H1 (cell line): ENCODE measurements at regions not wholly inside any gene's neighbourhood (a gene's known extent, or its start where the extent isn't known, plus 50 kb on each side); places are given as distances from the start of the nearest gene placed in this dataset.

Source experiments
- CTCF ChIA-PET: fragments of 300-600 bp; sonication (Branson Sonifier 250); formaldehyde crosslinking; loops from one replicate; lab custom pipeline; 2021; ENCODE audit not compliant: partially characterized antibody; lab: Charles Lee
- POLR2A ChIA-PET: fragments of 300-600 bp; sonication (Branson Sonifier 250); formaldehyde crosslinking; loops from one replicate; lab custom pipeline; 2021; ENCODE audit warnings: inconsistent platforms; ENCODE audit not compliant: partially characterized antibody; lab: Charles Lee
- DNase-seq, 2 experiments: peaks; one replicate each; pipeline versions ENCODE4 v3.0.0 to v3.0.0-alpha.2; 2010 to 2022; ENCODE audit warnings: low spot score in 2 of 2, low read depth in 1 of 2, mixed read lengths in 1 of 2
- FAIRE-seq: peaks from 2 replicates; lab custom pipeline; 2011; peaks lifted over from hg19 to GRCh38; lab: Jason Lieb, UNC
- H2AFZ ChIP-seq: 2 replicates; pipeline ENCODE4 v1.8.1; 2012; ENCODE audit warnings: low read length, inconsistent platforms
- H2AK5ac ChIP-seq: 2 replicates; pipeline ENCODE4 v1.6.1; 2013; ENCODE audit warnings: low read depth, low read length
- H2BK120ac ChIP-seq: replicated peaks from 2 replicates; pipeline ENCODE3; 2013; ENCODE audit warnings: low read depth, low read length, inconsistent platforms
- H2BK12ac ChIP-seq: 2 replicates; pipeline ENCODE4 v1.6.1; 2013; ENCODE audit warnings: low read depth, low read length
- H2BK15ac ChIP-seq: 2 replicates; pipeline ENCODE4 v1.6.1; 2013; ENCODE audit warnings: low read length
- H2BK20ac ChIP-seq: 2 replicates; pipeline ENCODE4 v1.6.1; 2013; ENCODE audit warnings: low read length
- H2BK5ac ChIP-seq: 2 replicates; pipeline ENCODE4 v1.6.1; 2013; ENCODE audit warnings: low read depth, low read length
- H3K14ac ChIP-seq: 2 replicates; pipeline ENCODE4 v1.6.1; 2013; ENCODE audit warnings: inconsistent platforms; ENCODE audit not compliant: insufficient read length
- H3K18ac ChIP-seq: 2 replicates; pipeline ENCODE4 v1.6.1; 2013; ENCODE audit warnings: low read length; ENCODE audit errors: extremely low read depth
- H3K23ac ChIP-seq: 2 replicates; pipeline ENCODE4 v1.6.1; 2013; ENCODE audit warnings: inconsistent platforms; ENCODE audit not compliant: insufficient read length
- H3K23me2 ChIP-seq: 2 replicates; pipeline ENCODE4 v1.6.1; 2013; ENCODE audit warnings: low read depth, low read length
- H3K27ac ChIP-seq: 2 replicates; pipeline ENCODE4 v1.6.1; 2011; ENCODE audit warnings: low read depth, low read length, inconsistent platforms
- H3K27me3 ChIP-seq, 4 experiments: replicated peaks in 1 of 4; 1 replicate in 1 of 4; 2 replicates in 3 of 4; pipeline versions ENCODE4 v1.6.1 to v1.8.1; 2011 to 2013; ENCODE audit warnings: low read length in 3 of 4, mild to moderate bottlenecking in 3 of 4, inconsistent platforms in 2 of 4, mixed read lengths in 2 of 4, moderate library complexity in 1 of 4; ENCODE audit not compliant: control insufficient read depth in 3 of 4, insufficient read depth in 3 of 4; ENCODE audit errors: extremely low read depth in 1 of 4
- H3K36me3 ChIP-seq, 4 experiments: 2 replicates each; pipeline versions ENCODE4 v1.6.1 to v1.8.1; 2011 to 2013; ENCODE audit warnings: mild to moderate bottlenecking in 4 of 4, low read length in 3 of 4, moderate library complexity in 2 of 4, control low read depth in 1 of 4, inconsistent platforms in 1 of 4; ENCODE audit not compliant: insufficient read depth in 4 of 4, control insufficient read depth in 2 of 4
- H3K4ac ChIP-seq: replicated peaks from 2 replicates; pipeline ENCODE3; 2013; ENCODE audit warnings: low read length, low read depth, mixed read lengths, inconsistent platforms; ENCODE audit not compliant: insufficient read length
- H3K4me1 ChIP-seq, 4 experiments: replicated peaks in 1 of 4; 1 replicate in 1 of 4; 2 replicates in 3 of 4; pipeline versions ENCODE4 v1.6.1 to v1.8.1; 2011 to 2013; ENCODE audit warnings: low read length in 3 of 4, inconsistent platforms in 2 of 4, mixed read lengths in 1 of 4; ENCODE audit not compliant: insufficient read depth in 4 of 4, control insufficient read depth in 3 of 4
- H3K4me2 ChIP-seq, 2 experiments: 2 replicates each; pipeline versions ENCODE4 v1.6.1 to v1.8.1; 2011 to 2013; ENCODE audit warnings: low read depth in 2 of 2, low read length in 2 of 2, control low read depth in 1 of 2, inconsistent platforms in 1 of 2, mild to moderate bottlenecking in 1 of 2; ENCODE audit not compliant: insufficient read depth in 1 of 2
- H3K4me3 ChIP-seq, 4 experiments: fragments of 200-600, 300-600 bp in 1 of 4; sonication (generic), shearing (Covaris generic), sonication (Bioruptor Twin) in 1 of 4; 2 replicates each; pipeline versions ENCODE4 v1.5.1 to v1.8.1; 2011 to 2016; ENCODE audit warnings: low read length in 4 of 4, low read depth in 3 of 4, control low read depth in 2 of 4, inconsistent platforms in 2 of 4, mild to moderate bottlenecking in 2 of 4, mixed read lengths in 1 of 4, moderate library complexity in 1 of 4; ENCODE audit not compliant: insufficient read depth in 2 of 4; ENCODE audit errors: extremely low read depth in 1 of 4
- H3K56ac ChIP-seq: replicated peaks from 2 replicates; pipeline ENCODE3; 2013; ENCODE audit warnings: low read depth, mild to moderate bottlenecking, mixed read lengths, low read length, inconsistent platforms; ENCODE audit not compliant: insufficient read length
- H3K79me1 ChIP-seq: 2 replicates; pipeline ENCODE4 v1.6.1; 2013; ENCODE audit warnings: low read depth, low read length, control low read depth
- H3K79me2 ChIP-seq, 2 experiments: 2 replicates each; pipeline versions ENCODE4 v1.6.1 to v1.8.1; 2012 to 2013; ENCODE audit warnings: low read length in 2 of 2, mild to moderate bottlenecking in 2 of 2, inconsistent platforms in 1 of 2; ENCODE audit not compliant: insufficient read depth in 2 of 2, control insufficient read depth in 1 of 2
- H3K9ac ChIP-seq, 4 experiments: replicated peaks in 1 of 4; 1 replicate in 1 of 4; 2 replicates in 3 of 4; pipeline versions ENCODE4 v1.6.1 to v1.8.1; 2011 to 2013; ENCODE audit warnings: low read depth in 3 of 4, low read length in 3 of 4, control low read depth in 2 of 4, mild to moderate bottlenecking in 2 of 4, moderate library complexity in 2 of 4, inconsistent platforms in 1 of 4; ENCODE audit errors: extremely low read depth in 1 of 4
- H3K9me3 ChIP-seq, 2 experiments: 2 replicates each; pipeline versions ENCODE4 v1.6.1 to v1.8.1; 2012 to 2013; ENCODE audit warnings: mild to moderate bottlenecking in 2 of 2, moderate library complexity in 2 of 2, control low read depth in 1 of 2, inconsistent platforms in 1 of 2, low read depth in 1 of 2, low read length in 1 of 2, mixed read lengths in 1 of 2; ENCODE audit not compliant: insufficient read depth in 2 of 2
- H4K20me1 ChIP-seq, 2 experiments: replicated peaks in 1 of 2; 2 replicates each; pipeline versions ENCODE3 to v1.8.1; 2011 to 2013; ENCODE audit warnings: inconsistent platforms in 2 of 2, low read length in 2 of 2, mild to moderate bottlenecking in 1 of 2; ENCODE audit not compliant: insufficient read depth in 2 of 2, control insufficient read depth in 1 of 2
- H4K5ac ChIP-seq: 2 replicates; pipeline ENCODE4 v1.6.1; 2013; ENCODE audit warnings: low read length, low read depth, mixed read lengths, inconsistent platforms; ENCODE audit not compliant: insufficient read length
- H4K8ac ChIP-seq: 2 replicates; pipeline ENCODE4 v1.8.0; 2013; ENCODE audit warnings: mild to moderate bottlenecking, moderate library complexity, low read length, inconsistent platforms; ENCODE audit not compliant: insufficient read depth; ENCODE audit errors: extremely low read depth
- H4K91ac ChIP-seq: replicated peaks from 2 replicates; pipeline ENCODE3; 2013; ENCODE audit warnings: low read length, mixed read lengths, inconsistent platforms; ENCODE audit not compliant: insufficient read length
- ATF2 ChIP-seq: IDR thresholded peaks from 2 replicates; pipeline ENCODE4 v1.6.1; 2012; ENCODE audit warnings: low read length, inconsistent platforms
- E2F6 ChIP-seq: IDR thresholded peaks from 2 replicates; pipeline ENCODE4 v1.6.1; 2012; ENCODE audit warnings: inconsistent platforms
- HDAC6 ChIP-seq: IDR thresholded peaks from one replicate; pipeline ENCODE4 v1.7.1; 2012; ENCODE audit warnings: low read depth, mild to moderate bottlenecking, inconsistent platforms, low read length, moderate library complexity
- PHF8 ChIP-seq: fragments of 200-600 bp; sonication (generic); conservative IDR thresholded peaks from 2 replicates; pipeline ENCODE4 v1.7.1; 2012; ENCODE audit warnings: low read depth, mild to moderate bottlenecking, inconsistent platforms, low read length, moderate library complexity
- POLR2A ChIP-seq, 2 experiments: IDR thresholded peaks; 1 replicate in 1 of 2; 2 replicates in 1 of 2; pipeline ENCODE4 v1.6.1; 2011; ENCODE audit warnings: low read depth in 2 of 2, low read length in 2 of 2, mild to moderate bottlenecking in 2 of 2; ENCODE audit errors: control extremely low read depth in 1 of 2
- POLR2AphosphoS5 ChIP-seq: IDR thresholded peaks from 2 replicates; pipeline ENCODE4 v1.6.1; 2011; ENCODE audit warnings: low read depth, low read length
- SIN3A ChIP-seq, 2 experiments: IDR thresholded peaks in 1 of 2; conservative IDR thresholded peaks in 1 of 2; 2 replicates each; pipeline ENCODE4 v1.6.1; 2011 to 2012; ENCODE audit warnings: low read length in 2 of 2, improper control_type of control experiment in 1 of 2, low read depth in 1 of 2, mild to moderate bottlenecking in 1 of 2
- SP2 ChIP-seq: IDR thresholded peaks from 2 replicates; pipeline ENCODE4 v1.6.1; 2012; ENCODE audit warnings: mild to moderate bottlenecking, low read length, inconsistent platforms
- TAF1 ChIP-seq: IDR thresholded peaks from 2 replicates; pipeline ENCODE4 v1.6.1; 2011; ENCODE audit warnings: mild to moderate bottlenecking, low read depth, low read length
- TCF12 ChIP-seq: IDR thresholded peaks from 2 replicates; pipeline ENCODE4 v1.6.1; 2011; ENCODE audit warnings: low read depth, mild to moderate bottlenecking, low read length
- YY1 ChIP-seq: IDR thresholded peaks from 2 replicates; pipeline ENCODE4 v1.6.1; 2011; ENCODE audit warnings: low read depth, mild to moderate bottlenecking, low read length
- ZNF274 ChIP-seq: IDR thresholded peaks from 2 replicates; pipeline ENCODE4 v1.7.0; 2012; ENCODE audit warnings: low read length, borderline replicate concordance; ENCODE audit errors: extremely low read depth
- WGBS, 2 experiments: shearing (Covaris generic) in 1 of 2; methylation state at CpG; one replicate each; pipeline versions ENCODE4 v1.1.6 to v1.1.7; 2013 to 2015; ENCODE audit warnings: low lambda C conversion rate in 2 of 2, mixed read lengths in 2 of 2, inconsistent platforms in 1 of 2, low coverage in 1 of 2, missing lambda C conversion rate in 1 of 2; ENCODE audit not compliant: insufficient replicate concordance in 2 of 2, insufficient coverage in 1 of 2, insufficient read length in 1 of 2; ENCODE audit errors: extremely low coverage in 1 of 2, missing lambda C conversion rate in 1 of 2; 5-methylcytosine and 5-hydroxymethylcytosine counted together
- TF ChIP-seq, protein P1 (sequence below): IDR thresholded peaks from 2 replicates; pipeline ENCODE4 v1.6.1; 2012; ENCODE audit warnings: inconsistent platforms

GRCh38 chr4:3605491-3605890 lies 73.3 kb upstream of the LRPAP1 start:
- Histone ChIP-seq H2BK20ac (no peak overlapping the region), H3K4me3 (no peak overlapping the region), H4K91ac (no peak overlapping the region), H3K4ac (no peak overlapping the region), H3K23me2 (peaks cover 10% of the 10 kb centered on the region; the same call in 1 of the 2 replicates), H3K14ac (no peak overlapping the region), H3K79me1 (no peaks in the 10 kb centered on the region), H4K5ac (no peak overlapping the region), H3K4me2 (no peak overlapping the region), H3K9ac (no peak overlapping the region), H3K23ac (no peak overlapping the region), H2BK5ac (no peak overlapping the region), H2AK5ac (no peak overlapping the region), H2AFZ (no peak overlapping the region), H3K9me3 (peaks cover 2 to 11% of the 10 kb centered on the region in 2 experiments; a peak in 1 of 4 replicates), H3K27ac (no peak overlapping the region), H2BK15ac (no peak overlapping the region), H4K20me1 (peaks cover 0 to 1% of the 10 kb centered on the region in 2 experiments), H3K56ac (no peak overlapping the region), H3K79me2 (no peaks in the 10 kb centered on the region), H3K27me3 (no peaks in the 10 kb centered on the region), H3K18ac (no peak overlapping the region), H3K36me3 (no peaks in the 10 kb centered on the region), H4K8ac (no peak overlapping the region), H3K4me1 (no peaks in the 10 kb centered on the region), H2BK12ac (no peak overlapping the region), H2BK120ac (no peak overlapping the region)
- CTCF ChIA-PET = no interaction called here
- WGBS, 2 experiments = 96% methylated on average over 10 of the region's 14 CpGs; no CpG with 5 or more reads in 1 of the 2 experiments
- TF ChIP-seq POLR2AphosphoS5 = no peak
- TF ChIP-seq HDAC6 = no peak
- TF ChIP-seq SP2 = no peak
- no peak for TF ChIP-seq ZNF274
- TF ChIP-seq POLR2A (IDR thresholded peaks at IDR 0.05; ENCODE audit: control extremely low read depth in 1 of 2, low read depth in 2 of 2, low read length in 2 of 2) = no peak
- TF ChIP-seq, protein P1, sequence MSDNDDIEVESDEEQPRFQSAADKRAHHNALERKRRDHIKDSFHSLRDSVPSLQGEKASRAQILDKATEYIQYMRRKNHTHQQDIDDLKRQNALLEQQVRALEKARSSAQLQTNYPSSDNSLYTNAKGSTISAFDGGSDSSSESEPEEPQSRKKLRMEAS = no peak
- TF ChIP-seq E2F6 = no peak
- no peak for TF ChIP-seq ATF2
- no peak for TF ChIP-seq PHF8
- no peak for TF ChIP-seq SIN3A (conservative IDR thresholded peaks at IDR 0.05 in 1 of 2, IDR thresholded peaks at IDR 0.05 in 1 of 2; ENCODE audit: low read depth in 1 of 2, low read length in 2 of 2)
- no peak for TF ChIP-seq YY1
- no peak for TF ChIP-seq TAF1
- no peak for TF ChIP-seq TCF12
- FAIRE-seq (no peak), DNase-seq (no peak)
- POLR2A ChIA-PET = no interaction called here
